ENCODE measurements at regions not wholly inside any gene's neighbourhood (a gene's known extent, or its start where the extent isn't known, plus 50 kb on each side); places are given as distances from the start of the nearest gene placed in this dataset.
"Not testable (repeated sequence)": the region's sequence is repeated elsewhere in the genome, so short reads cannot be mapped to it uniquely, and the experiment has no call there.

DNA sequence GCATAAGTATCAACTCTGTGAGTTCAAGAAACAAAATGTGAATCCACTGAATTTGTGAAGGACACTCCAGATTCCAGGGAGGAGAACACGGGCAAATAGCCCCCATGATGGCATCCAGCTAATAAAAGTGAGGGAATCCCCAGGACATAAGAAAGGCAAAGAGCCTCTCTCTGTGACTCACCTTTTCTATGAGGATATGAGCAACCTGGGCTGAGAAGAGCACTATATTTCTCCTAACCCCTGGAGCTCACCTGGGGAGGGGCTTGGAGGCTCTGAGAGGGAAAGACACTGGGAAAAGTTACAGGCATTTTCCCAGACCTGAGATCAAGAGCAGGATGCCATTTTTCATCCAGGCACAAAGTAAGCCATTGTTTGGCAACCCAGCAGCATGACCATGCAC lies 1298.8 kb downstream of the PLA2G4A start:
- DNase-seq = no peak

DNA sequence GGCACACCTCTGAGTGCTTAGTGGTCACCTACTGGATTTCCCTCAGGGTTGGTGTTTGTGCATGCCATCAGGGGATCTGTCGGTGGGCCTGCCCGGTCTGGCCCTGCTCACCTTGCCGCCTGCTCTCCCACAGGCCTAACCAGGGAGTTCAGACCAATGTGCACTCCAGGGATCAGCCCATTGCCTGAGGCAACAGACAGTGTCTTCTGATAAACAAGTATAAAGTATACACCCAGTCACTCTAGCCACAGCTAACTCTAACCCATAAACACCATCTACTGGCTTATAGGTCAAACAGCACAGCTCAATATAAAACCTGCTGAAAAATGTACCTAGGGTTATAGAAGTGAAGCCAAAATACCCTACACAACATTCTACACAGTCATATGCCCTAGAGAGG lies 1300.0 kb downstream of the PLA2G4A start:
- no peak for DNase-seq

- no peak for DNase-seq
Measured at GRCh38 chr1:188129856-188130838, 1301.4 kb downstream of the PLA2G4A start.

DNA sequence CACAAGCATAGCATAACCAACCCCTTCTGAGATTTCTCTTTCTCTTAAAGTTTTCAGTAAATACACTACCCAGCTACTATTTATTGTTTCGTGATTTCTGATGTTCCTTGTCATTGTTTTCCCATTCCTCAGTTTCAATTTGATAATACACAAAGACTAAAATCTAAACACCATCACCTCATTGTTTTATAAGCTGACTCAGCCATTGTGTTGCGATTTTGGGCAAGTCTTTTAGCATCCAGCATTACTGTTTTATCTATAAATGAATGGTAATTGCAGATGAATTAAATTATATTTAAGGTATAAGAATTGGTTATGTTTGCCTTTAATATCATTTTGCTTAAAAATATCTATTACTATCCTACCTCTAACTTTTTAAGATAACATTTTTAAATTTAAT lies 1308.5 kb downstream of the PLA2G4A start:
- DNase-seq = no peak

DNA sequence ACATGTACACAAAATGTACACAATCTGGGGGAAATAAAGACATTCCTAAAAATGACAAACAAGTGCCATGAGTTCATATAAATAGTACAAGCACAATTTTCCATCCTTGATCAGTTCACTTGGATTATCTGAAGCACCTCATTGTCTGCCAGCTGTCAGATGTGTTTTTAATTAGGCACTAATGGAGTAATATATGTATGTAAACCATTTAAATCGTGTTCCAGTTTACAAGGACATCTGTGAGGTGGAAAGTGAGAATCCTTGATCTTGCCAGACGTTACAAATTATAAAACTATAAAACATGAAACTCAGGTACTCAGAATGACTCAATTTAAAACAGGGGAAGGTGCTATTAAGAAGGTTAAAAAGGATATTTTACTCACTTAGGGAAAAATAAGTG lies 1312.2 kb downstream of the PLA2G4A start:
- DNase-seq = no peak

DNA sequence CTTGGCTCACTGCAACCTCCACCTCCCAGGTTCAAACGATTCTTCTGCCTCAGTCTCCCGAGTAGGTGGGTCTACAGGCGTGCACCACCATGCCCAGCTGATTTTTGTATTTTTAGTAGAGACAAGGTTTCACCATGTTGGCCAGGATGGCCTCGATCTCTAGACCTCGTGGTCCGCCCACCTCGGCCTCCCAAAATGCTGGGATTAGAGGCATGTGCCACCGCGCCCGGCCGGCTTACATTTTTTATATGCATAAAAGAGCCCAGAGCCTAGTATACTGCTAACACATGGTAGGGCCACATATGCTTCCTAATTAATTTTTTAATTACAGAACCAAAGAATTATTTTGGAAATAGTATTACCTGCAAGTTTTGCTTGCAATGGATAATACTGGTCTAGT lies 1325.4 kb downstream of the PLA2G4A start:
- DNase-seq = no peak

- no peak for DNase-seq
Measured at GRCh38 chr1:188154761-188155160, 1326.0 kb downstream of the PLA2G4A start.

- no peak for DNase-seq
Measured at GRCh38 chr1:188155261-188155660, 1326.5 kb downstream of the PLA2G4A start.

DNA sequence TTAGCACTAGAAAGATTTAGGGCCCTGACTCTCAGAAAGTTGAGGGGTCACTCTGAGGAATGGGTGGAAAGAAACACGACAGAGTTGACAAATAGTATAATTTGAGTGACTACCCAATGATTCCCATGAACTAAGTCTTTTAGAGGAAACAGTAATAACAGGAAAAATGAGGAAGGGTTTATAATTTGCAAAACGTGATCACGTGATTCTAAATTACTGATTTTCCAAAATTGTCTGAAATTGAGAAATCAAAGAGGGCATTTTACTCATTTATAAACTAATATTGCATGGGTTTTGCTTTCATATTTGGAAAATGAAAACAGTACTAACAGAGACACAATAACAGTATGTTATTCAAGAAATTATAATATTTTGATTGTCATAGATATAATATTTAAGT lies 1335.7 kb downstream of the PLA2G4A start:
- no peak for DNase-seq

GRCh38 chr1:188166654-188167053 lies 1337.9 kb downstream of the PLA2G4A start:
- no peak for DNase-seq

DNA sequence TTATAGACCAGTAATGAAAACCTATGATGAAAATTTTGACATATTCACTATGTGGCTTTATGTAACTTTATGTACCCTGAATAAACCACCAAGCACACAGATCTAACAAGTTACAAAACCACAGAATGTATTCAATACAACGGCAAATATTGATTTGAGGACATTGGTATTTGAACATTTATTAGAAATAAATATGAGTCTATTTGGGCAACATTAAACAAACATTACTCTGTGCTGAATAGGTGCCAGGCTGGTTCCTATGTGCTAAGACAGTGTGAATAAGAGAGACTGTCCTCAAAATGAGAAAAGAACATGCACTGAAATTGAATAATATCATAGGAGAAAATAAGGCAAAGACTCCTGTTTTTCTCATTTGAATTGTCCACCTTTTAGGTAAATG lies 1341.2 kb downstream of the PLA2G4A start:
- DNase-seq = no peak

- DNase-seq = no peak
Measured at GRCh38 chr1:188170411-188170810, 1341.7 kb downstream of the PLA2G4A start.

DNA sequence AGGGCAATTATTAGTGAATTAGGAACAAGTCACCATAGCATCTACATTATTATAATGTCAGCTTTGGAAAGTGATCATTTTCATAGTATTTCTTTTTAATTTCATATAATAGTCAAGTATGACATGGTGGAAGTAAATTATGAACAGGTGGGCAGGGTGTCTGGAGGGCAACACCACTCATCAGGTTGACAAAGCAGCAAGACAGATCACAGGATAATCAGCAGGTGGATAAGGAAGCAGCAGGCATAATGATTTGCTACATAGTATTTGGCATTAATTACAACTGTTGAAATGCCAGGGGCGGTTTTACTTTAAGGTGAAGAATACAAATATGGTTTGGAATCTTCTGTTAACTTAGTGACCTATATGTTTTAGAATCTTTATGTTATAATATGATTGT lies 1342.2 kb downstream of the PLA2G4A start:
- no peak for DNase-seq

DNA sequence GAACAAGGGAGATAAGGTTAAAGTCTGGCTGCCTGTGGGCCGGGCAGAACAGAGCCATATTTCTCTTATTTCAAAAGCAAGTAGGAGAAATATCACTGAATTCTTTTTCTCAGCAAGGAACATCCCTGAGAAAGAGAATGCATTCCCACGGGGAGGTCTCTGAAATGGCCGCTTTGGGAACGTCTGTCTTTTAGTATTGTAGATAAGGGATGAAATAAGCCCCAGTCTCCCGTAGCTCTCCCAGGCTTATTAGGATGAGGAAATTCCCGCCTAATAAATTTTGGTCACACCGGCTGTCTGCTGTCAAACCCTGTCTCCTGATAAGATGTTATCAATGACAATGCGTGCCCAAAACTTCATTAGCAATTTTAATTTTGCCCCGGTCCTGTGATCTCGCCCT lies 1353.3 kb downstream of the PLA2G4A start:
- not testable (repeated sequence) for DNase-seq

DNA sequence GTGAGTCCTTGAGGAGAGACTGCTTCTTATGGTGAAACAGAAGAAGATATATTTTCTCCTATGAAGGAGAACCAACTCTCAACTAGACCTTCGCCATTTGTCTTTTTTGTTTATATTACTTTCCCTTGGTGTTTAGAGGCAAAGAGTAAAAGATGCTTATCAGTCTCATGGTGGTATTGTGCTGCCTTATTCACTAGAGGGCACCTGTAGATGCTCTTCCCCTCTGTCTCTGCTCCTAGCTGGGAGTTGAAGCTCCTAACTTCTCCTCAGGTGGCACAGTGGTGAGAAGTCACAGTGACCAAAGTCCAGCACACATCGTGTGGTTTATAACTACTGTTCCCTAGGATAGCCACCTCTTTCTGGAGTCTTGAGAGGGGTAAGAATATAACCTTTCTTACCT lies 1359.6 kb downstream of the PLA2G4A start:
- DNase-seq = no peak

DNA sequence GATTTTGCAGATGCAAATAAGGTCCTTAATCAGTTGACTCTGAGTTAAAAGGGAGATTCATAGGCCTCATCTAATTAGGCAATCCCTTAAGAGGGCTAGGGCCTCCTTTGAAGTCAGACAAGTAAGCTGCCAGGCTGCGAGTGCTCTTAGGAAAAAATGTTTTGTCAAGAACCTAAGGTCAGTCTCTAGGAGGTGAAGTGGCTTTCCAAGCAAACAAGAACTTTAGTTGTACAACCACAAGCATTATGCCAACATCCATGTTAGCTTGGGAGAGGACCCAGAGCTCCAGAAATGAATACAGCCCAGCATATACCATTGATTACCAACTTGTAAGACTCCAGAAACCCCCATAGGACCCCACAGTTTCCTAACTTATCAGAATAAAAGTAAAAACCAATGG lies 1366.2 kb downstream of the PLA2G4A start:
- no peak for DNase-seq

- DNase-seq = no peak
Measured at GRCh38 chr1:188218289-188218688, 1389.5 kb downstream of the PLA2G4A start.

- no peak for DNase-seq
Measured at GRCh38 chr1:188220051-188220450, 1391.3 kb downstream of the PLA2G4A start.

- DNase-seq = no peak
Measured at GRCh38 chr1:188224263-188224662, 1395.5 kb downstream of the PLA2G4A start.

GRCh38 chr1:188225975-188226374 lies 1397.2 kb downstream of the PLA2G4A start:
- DNase-seq = no peak

- no peak for DNase-seq
Measured at GRCh38 chr1:188228623-188229022, 1399.9 kb downstream of the PLA2G4A start.

DNA sequence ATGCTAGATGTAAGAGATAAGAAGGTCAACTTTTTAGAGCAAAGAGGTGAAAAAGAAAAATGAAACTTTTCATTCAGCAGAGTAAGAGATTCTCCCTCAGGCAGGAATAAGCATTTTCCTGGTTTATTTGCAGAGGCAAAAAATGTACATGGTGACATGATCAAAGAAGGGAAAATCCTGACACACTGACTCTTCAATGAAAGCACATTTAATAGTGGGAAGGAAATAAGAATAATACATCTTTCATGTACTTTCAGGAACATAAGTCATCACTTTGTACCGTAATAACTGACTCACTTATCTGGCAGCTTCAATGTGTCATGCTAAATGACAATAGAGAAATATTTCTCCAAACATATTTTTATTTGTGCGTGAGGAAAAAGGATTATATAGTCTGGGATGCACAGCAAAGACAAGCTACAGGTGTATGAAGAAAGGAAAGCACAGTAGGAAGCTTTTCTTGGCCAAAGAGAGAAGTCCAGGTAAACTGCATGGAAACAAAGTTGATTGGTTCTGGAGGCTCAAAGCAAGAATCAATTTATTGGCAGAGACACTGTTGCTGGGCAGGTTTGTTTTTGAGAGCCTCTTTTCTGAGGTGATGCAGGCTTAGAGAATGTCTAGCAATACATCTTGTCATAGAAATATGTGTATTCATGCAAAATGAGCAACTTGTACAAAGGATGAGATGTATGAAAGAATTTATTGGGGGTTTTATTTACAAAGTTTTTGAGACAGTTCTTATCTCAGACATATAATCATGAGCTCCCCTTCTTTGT lies 1409.0 kb downstream of the PLA2G4A start:
- DNase-seq = no peak

- DNase-seq = no peak
Measured at GRCh38 chr1:188240772-188241406, 1412.1 kb downstream of the PLA2G4A start.

GRCh38 chr1:188241629-188242028 lies 1412.9 kb downstream of the PLA2G4A start:
- DNase-seq = no peak
